ENCODE measurements at regions not wholly inside any gene's neighbourhood (a gene's known extent, or its start where the extent isn't known, plus 50 kb on each side); places are given as distances from the start of the nearest gene placed in this dataset.

DNA sequence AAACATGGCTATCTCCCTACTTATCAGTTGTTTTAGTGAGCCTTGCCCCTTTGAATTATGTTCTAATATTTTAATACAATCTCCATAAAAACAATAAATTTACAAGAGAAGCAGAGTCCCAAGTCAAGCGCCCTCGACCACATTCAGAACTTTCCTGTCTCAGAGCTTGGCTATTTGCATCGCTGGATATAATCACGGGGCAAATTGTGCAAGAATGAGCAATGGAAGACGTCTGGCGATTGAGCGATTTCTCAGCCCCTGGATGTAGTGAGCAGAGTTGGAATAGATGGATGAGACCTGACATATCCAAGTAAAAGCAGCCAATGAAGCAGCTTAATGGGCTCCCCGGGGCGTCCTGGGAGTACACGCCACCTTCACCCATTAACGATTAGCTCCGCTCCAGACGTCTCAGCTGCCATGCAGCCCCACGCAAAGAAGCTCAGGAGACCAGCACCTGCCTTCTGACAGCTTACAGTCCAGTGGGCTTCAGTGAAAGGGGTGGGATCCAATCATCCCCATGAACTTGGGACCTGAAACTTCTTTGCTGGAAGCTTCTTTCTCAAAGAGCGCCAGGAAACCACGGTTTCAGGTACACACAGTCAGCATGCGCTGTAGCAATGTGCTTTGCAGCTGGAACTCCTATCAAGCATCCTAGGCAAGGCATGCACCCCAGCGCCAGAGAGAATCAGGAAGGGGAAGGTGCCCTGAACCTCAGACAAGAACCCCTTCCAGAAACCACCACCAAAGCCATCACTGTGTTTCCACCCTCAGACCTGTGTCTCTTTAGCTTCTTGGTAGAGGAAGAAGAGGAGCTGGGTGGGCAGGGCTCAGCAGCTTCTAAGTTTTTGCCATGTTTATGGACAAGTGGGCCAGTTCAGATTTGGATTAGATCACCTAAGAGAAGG lies 92.0 kb upstream of the IRX4 start:
- H3K36me3 Mint-ChIP-seq (ENCODE audit: low read depth) = no peaks in the 10 kb centered on the region
- no peaks in the 10 kb centered on the region for H3K4me1 Mint-ChIP-seq (ENCODE audit: low read depth)
- H3K9me3 Mint-ChIP-seq = no peaks in the 10 kb centered on the region
- H3K4me3 Mint-ChIP-seq = no peak overlapping the region
- no peak overlapping the region for H3K27ac Mint-ChIP-seq
- no peaks in the 10 kb centered on the region for H3K27me3 Mint-ChIP-seq (ENCODE audit: low read depth)
- no peak for DNase-seq (ENCODE audit: low spot score)

DNA sequence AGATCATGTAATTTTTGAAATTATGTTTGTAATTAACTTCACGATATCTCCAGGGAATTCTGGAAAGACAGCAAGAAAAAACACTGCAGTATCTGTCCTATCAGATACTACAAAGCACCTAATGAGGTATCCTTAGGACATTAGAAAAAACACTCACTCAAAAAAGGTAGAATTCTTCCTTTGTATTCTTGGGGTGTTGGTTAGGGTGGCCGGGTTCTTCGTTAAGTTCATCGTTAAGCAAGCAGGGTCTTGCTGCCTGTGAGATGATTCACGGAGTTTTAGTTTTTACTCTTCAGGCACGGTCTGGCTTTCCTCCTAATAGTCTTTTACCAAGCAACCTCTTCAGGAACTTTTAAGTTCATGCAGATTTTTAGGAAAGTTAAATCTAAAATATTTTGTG lies 91.4 kb upstream of the IRX4 start:
- DNase-seq (ENCODE audit: low spot score) = no peak
- no peaks in the 10 kb centered on the region for H3K4me1 Mint-ChIP-seq (ENCODE audit: low read depth)
- no peaks in the 10 kb centered on the region for H3K27me3 Mint-ChIP-seq (ENCODE audit: low read depth)
- no peaks in the 10 kb centered on the region for H3K36me3 Mint-ChIP-seq (ENCODE audit: low read depth)
- no peak overlapping the region for H3K4me3 Mint-ChIP-seq
- no peaks in the 10 kb centered on the region for H3K9me3 Mint-ChIP-seq
- no peak overlapping the region for H3K27ac Mint-ChIP-seq

DNA sequence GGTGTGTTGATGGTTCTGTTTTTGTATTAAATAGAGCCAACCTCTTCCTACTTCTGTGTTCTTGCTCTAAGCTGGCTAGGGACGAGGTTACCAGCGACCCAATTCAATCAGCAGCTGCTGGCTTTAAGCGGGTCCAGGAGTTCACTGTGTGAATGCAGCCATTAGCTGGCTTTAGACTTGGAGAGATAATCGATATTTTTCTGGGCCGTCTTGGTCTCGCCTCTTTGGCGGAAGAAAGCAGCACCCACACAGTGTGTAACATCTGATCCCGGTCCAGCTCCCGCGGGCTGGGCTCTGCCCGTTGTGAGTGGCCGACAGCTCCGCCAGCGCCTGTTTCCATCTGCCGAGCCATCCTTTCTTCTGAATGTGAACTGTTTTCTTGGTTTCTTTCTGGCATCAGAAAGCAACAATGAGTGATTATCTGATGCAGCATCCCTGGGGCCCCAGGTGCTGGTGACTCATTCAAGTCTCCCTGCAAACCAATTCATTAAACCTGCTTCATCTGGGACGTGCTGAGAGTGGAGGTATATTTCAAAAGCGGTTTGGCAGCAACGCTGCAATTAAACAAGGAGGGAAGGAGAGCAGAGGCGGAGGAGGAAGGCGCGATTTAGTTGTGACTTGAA lies 90.8 kb upstream of the IRX4 start:
- Mint-ChIP-seq H3K4me1 (ENCODE audit: low read depth) (no peaks in the 10 kb centered on the region), H3K9me3 (no peaks in the 10 kb centered on the region), H3K4me3 (no peak overlapping the region), H3K36me3 (ENCODE audit: low read depth) (no peaks in the 10 kb centered on the region), H3K27ac (no peak overlapping the region), H3K27me3 (ENCODE audit: low read depth) (no peaks in the 10 kb centered on the region)
- DNase-seq (ENCODE audit: low spot score) = no peak

DNA sequence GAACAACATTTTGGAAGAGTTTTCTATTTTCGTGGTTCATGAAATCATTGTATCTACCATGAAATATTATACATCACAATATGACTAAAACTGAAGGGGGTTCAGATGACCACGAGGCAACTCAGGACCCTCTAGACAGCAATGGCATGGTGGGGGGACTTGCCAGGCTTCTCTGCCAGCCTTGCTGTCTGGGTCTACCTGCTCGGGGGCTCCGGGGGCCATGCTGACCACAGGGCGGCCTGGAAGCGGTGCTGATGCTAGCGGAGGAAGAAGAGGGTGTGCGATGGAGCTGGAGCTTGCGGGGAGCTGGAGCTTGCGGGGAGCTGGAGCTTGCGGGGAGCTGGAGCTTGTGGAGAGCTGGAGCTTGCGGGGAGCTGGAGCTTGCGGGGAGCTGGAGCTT lies 89.2 kb upstream of the IRX4 start:
- H3K27ac Mint-ChIP-seq = no peak overlapping the region
- H3K4me1 Mint-ChIP-seq (ENCODE audit: low read depth) = no peaks in the 10 kb centered on the region
- no peaks in the 10 kb centered on the region for H3K9me3 Mint-ChIP-seq
- no peak overlapping the region for H3K4me3 Mint-ChIP-seq
- DNase-seq (ENCODE audit: low spot score) = no peak
- no peaks in the 10 kb centered on the region for H3K36me3 Mint-ChIP-seq (ENCODE audit: low read depth)
- no peaks in the 10 kb centered on the region for H3K27me3 Mint-ChIP-seq (ENCODE audit: low read depth)

DNA sequence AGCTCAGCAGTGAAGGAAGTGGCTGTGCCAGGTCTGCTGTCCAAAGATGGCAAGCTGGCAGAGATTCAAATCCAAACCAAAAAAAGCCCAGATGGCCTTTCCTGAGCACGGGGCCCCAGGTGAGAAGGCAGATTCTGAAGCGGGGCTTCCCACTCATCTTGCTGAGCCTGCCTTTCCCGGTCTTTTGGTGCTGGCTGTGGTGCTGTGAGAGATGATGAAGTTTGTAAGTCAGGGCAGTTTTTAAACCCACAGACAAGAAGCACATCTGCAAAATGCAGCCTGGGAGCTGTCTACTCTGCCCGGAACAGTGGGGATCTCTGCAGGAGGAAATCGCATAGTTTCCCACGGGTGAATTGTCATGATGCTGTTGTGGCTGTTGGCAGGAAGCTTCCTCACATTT lies 85.0 kb upstream of the IRX4 start:
- Mint-ChIP-seq H3K27me3 (ENCODE audit: low read depth) (no peaks in the 10 kb centered on the region), H3K36me3 (ENCODE audit: low read depth) (no peaks in the 10 kb centered on the region), H3K4me1 (ENCODE audit: low read depth) (no peaks in the 10 kb centered on the region), H3K9me3 (no peaks in the 10 kb centered on the region), H3K27ac (no peak overlapping the region), H3K4me3 (no peak overlapping the region)
- no peak for DNase-seq (ENCODE audit: low spot score)

DNA sequence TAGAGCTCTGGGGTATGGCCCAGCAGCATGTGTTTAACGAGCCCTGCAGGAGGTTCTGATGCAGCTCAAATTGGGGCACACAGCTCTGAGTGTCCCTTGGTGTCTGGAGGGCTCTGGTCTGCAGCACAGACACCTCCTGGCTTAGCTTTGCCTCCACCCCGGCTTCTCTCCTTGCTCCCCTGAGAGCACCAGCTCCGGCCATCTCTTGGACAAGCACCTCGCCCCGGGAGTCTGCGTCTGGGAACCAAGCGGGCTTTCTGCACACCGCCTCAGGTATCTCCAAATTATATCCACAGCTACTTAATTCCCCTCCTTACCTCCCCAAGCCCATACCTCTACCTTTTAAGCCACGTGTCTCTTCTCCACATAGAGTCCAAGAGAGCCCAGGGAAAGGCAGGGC lies 83.7 kb upstream of the IRX4 start:
- no peaks in the 10 kb centered on the region for H3K4me1 Mint-ChIP-seq (ENCODE audit: low read depth)
- no peaks in the 10 kb centered on the region for H3K36me3 Mint-ChIP-seq (ENCODE audit: low read depth)
- no peak overlapping the region for H3K27ac Mint-ChIP-seq
- H3K27me3 Mint-ChIP-seq (ENCODE audit: low read depth) = no peaks in the 10 kb centered on the region
- no peak overlapping the region for H3K4me3 Mint-ChIP-seq
- H3K9me3 Mint-ChIP-seq = no peaks in the 10 kb centered on the region
- no peak for DNase-seq (ENCODE audit: low spot score)

DNA sequence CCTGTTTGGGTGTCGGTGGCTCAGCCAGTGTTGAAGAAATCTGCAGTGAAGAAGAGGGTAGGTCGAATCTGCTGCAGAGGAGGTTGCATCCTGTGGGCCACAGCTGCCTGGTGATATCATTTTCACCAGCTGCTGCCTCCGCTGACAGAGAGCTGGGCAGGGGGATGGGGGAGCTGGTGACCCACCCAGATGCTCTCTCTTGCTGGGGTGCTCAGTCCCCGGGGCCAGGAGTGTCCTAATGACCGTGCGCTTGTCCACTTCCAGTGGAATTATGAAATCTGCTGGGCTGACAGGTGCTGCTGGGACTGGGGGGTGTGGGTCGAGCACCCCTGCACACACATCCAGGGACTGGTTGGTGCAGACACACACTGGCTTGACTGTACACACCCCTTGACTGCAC lies 83.2 kb upstream of the IRX4 start:
- H3K9me3 Mint-ChIP-seq = no peaks in the 10 kb centered on the region
- H3K36me3 Mint-ChIP-seq (ENCODE audit: low read depth) = no peaks in the 10 kb centered on the region
- H3K27ac Mint-ChIP-seq = no peak overlapping the region
- DNase-seq (ENCODE audit: low spot score) = no peak
- H3K27me3 Mint-ChIP-seq (ENCODE audit: low read depth) = no peaks in the 10 kb centered on the region
- no peak overlapping the region for H3K4me3 Mint-ChIP-seq
- H3K4me1 Mint-ChIP-seq (ENCODE audit: low read depth) = no peaks in the 10 kb centered on the region

DNA sequence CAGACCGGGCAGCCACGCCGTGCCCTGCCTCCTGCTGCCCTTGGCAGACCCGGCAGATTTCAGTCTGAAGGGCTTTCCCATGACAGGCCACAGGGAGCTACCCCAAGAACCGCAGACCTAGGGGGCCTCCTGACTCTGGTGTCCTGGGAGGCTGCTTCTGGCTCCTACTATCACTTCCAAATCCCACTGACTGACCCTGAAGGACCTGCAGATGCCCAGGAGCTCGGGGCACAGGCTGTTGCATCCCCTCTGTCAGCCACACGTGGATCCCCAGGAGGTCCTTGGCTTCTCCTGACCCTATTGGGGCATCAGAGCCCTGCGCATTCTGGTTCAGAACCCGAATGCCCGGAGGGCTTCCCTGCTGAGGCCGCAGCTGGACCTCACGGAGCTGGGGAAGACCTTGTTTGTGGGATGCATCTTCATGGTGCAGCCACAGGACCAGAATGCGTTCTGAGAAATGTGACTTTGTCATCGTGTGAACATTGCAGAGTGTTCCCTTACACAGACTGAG lies 81.3 kb upstream of the IRX4 start:
- no peaks in the 10 kb centered on the region for H3K4me1 Mint-ChIP-seq (ENCODE audit: low read depth)
- DNase-seq (ENCODE audit: low spot score) = no peak
- H3K27me3 Mint-ChIP-seq (ENCODE audit: low read depth) = no peaks in the 10 kb centered on the region
- no peaks in the 10 kb centered on the region for H3K36me3 Mint-ChIP-seq (ENCODE audit: low read depth)
- no peak overlapping the region for H3K4me3 Mint-ChIP-seq
- no peaks in the 10 kb centered on the region for H3K9me3 Mint-ChIP-seq
- no peak overlapping the region for H3K27ac Mint-ChIP-seq

DNA sequence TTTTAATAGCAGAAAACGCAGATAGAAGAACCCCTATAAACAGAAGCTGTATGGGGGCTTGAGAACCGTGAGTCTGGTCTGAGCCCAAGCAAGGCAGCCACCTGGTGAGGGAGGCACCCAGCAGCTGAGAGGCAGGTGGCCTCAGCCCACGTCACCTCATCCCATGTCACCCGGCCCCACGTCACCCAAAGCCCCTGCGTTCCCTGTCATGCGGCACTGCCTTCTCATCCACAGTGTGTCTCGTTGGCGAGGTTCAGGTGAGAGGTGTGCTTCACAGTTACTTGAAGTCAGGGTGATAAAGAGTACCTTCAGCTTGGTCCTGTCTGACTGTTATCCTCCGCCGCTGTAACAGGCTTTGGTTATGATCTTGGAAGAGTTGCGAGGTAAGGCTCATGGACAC lies 80.6 kb upstream of the IRX4 start:
- Mint-ChIP-seq H3K4me1 (ENCODE audit: low read depth) (no peaks in the 10 kb centered on the region), H3K27me3 (ENCODE audit: low read depth) (no peaks in the 10 kb centered on the region), H3K4me3 (no peak overlapping the region), H3K9me3 (no peaks in the 10 kb centered on the region), H3K27ac (no peak overlapping the region), H3K36me3 (ENCODE audit: low read depth) (no peaks in the 10 kb centered on the region)
- no peak for DNase-seq (ENCODE audit: low spot score)

DNA sequence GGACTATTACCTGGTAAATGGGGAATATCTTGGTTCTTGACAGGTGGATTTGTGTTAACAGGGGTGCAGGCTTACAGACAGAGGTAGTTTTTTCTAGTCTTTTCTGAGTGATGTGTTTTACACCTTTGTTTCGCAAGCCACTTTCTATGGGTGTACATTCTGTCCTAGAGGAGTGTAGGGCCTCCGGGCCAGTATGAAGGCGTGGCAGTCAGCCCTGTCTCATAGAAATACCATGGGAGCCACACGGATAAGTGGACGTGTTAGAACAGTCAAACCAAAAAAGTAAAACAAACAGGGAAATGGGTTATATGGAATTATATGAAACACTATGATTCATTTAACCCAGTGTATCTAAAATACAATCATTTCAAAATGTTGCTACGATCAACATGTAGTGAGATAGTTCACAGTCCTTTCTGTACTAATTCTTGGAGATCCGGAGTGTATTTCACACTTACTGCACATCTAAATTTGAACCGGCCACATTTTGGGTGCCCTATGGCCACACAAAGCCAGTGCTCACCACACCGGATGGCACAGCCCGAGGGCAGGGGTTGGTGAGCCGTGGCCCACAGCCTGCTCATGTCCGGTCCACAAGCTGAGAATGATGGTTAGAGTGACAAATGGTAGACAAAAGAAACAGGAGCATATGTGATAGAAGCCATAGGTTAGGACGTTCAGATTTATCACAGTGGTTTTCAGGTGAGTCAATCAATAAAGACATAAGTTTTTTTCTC lies 80.1 kb upstream of the IRX4 start:
- Mint-ChIP-seq H3K36me3 (ENCODE audit: low read depth) (no peaks in the 10 kb centered on the region), H3K4me1 (ENCODE audit: low read depth) (no peaks in the 10 kb centered on the region), H3K27ac (no peak overlapping the region), H3K27me3 (ENCODE audit: low read depth) (no peaks in the 10 kb centered on the region), H3K4me3 (no peak overlapping the region), H3K9me3 (no peaks in the 10 kb centered on the region)
- DNase-seq (ENCODE audit: low spot score) = no peak

DNA sequence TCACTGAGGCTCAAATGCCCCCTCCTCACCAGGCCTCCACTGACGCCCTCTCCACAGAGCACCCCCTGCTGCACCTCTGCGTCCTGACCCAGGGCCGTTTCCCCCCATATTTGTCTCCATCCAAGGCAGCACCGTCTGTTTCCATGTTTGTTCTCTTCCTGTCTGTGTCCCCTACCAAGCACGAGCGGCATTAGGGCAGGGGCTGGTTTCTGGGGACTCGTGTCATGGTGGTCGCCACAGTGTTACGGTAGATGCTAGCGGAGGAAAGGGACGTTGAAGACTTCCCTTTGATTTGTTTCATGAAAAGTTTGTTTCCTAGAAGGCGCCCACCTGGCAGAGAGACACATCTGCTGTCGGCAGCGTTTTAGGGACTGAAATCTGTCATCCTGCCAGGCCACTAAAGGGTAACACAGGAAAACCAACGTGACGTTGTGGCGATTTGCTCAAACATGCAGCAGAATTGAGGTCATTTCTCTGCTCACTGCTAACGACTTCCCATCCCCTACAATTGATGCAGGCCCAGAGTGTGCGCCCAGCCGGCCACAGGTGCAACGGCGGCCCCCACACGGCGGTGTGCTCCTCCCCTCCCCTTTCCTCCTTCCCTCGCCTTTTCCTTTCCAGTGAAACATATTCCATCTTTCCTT lies 79.3 kb upstream of the IRX4 start:
- Mint-ChIP-seq H3K9me3 (no peaks in the 10 kb centered on the region), H3K27me3 (ENCODE audit: low read depth) (no peaks in the 10 kb centered on the region), H3K36me3 (ENCODE audit: low read depth) (no peaks in the 10 kb centered on the region), H3K27ac (no peak overlapping the region), H3K4me3 (no peak overlapping the region), H3K4me1 (ENCODE audit: low read depth) (no peaks in the 10 kb centered on the region)
- DNase-seq (ENCODE audit: low spot score) = no peak

DNA sequence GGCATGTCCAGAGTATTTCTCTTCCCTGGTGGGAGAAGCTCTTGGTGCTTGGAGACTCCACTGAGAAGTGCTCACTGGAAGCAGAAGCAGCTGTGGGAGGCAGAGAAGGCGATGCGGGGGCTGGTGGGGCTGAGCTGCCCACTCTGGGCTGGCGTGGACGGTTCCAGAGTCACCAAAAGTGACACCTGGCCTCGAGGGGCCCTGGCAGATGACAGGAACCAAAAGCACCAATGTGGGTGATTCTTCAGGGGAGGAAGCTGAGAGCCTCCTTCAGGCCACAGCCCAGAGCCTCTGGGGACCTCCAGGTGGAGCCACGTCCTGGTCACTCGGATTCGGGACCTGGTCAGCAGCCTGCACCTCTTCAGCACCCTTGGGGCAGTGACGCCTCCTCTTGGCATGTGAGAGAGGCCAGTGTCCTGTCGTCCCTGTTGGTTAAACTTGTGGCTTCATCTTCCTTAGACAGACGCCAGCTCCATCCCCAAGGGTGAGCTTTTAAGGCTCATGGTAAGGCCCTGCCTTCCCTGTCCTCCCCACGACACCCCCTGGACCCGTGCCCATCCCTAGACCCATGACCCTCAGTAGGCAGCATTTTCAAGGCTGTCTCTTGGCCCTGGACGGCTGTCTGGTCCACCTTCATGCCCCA lies 78.7 kb upstream of the IRX4 start:
- Mint-ChIP-seq H3K27ac (no peak overlapping the region), H3K4me1 (ENCODE audit: low read depth) (no peaks in the 10 kb centered on the region), H3K9me3 (no peaks in the 10 kb centered on the region), H3K36me3 (ENCODE audit: low read depth) (no peaks in the 10 kb centered on the region), H3K27me3 (ENCODE audit: low read depth) (no peaks in the 10 kb centered on the region), H3K4me3 (no peak overlapping the region)
- no peak for DNase-seq (ENCODE audit: low spot score)

DNA sequence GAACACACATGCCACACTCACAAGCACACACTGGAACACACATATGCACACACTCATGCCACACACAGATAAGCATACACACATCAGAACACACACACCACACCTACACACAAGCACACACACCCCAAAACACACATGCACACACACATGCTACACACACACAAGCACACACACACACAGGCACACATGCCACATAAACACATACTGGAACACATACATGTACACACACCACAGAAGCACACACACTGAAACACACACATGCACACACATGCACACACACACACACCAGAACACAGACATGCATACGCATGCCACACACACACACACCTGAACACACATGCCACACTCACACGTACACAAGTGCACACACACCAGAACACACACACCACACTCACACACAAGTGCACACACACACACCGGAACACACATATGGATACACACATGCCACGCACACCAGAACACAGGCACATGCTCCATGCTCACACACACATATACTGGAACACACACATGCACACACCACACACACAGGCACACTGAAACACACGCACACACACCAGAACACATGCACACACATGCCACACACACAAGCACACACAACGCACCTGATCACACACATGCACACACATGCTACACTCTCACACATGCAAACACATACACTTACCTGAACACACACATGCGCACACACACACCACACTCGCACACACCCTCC lies 78.0 kb upstream of the IRX4 start:
- Mint-ChIP-seq H3K4me1 (ENCODE audit: low read depth) (no peaks in the 10 kb centered on the region), H3K9me3 (no peaks in the 10 kb centered on the region), H3K27ac (no peak overlapping the region), H3K36me3 (ENCODE audit: low read depth) (no peaks in the 10 kb centered on the region), H3K4me3 (no peak overlapping the region), H3K27me3 (ENCODE audit: low read depth) (no peaks in the 10 kb centered on the region)
- no peak for DNase-seq (ENCODE audit: low spot score)

Measured in T-helper 2 cell treated with Interferon-gamma antibody and Interleukin-4, amounts not matched to agents 5 μg/mL and 100 μg/mL, for 36 hours (primary cell).